Hepatocyte (in vitro differentiated cells): ENCODE measurements at regions not wholly inside any gene's neighbourhood (a gene's known extent, or its start where the extent isn't known, plus 50 kb on each side); places are given as distances from the start of the nearest gene placed in this dataset.

Experiments used
- DNase-seq: peaks from one replicate; pipeline ENCODE4 v3.0.0-alpha.2; 2016; ENCODE audit warnings: low spot score
- H2AFZ ChIP-seq: fragments of 200-600 bp; sonication (generic); 2 replicates; pipeline ENCODE4 v1.6.0; 2016; ENCODE audit warnings: antibody characterized with exemption, mild to moderate bottlenecking
- H3K27ac ChIP-seq: fragments of 200-600 bp; sonication (generic); 2 replicates; pipeline ENCODE4 v1.5.1; 2016; ENCODE audit warnings: mild to moderate bottlenecking
- H3K27me3 ChIP-seq: fragments of 200-600 bp; sonication (generic); 2 replicates; pipeline ENCODE4 v1.6.1; 2016
- H3K36me3 ChIP-seq: fragments of 200-600 bp; sonication (generic); replicated peaks from 2 replicates; pipeline ENCODE4 v1.5.1; 2016; ENCODE audit warnings: low read depth; ENCODE audit not compliant: insufficient read depth
- H3K4me1 ChIP-seq: fragments of 200-600 bp; sonication (generic); 2 replicates; pipeline ENCODE4 v1.5.1; 2016; ENCODE audit warnings: mild to moderate bottlenecking, moderate library complexity; ENCODE audit not compliant: insufficient read depth
- H3K4me2 ChIP-seq: fragments of 200-600 bp; sonication (generic); 2 replicates; pipeline ENCODE4 v1.6.0; 2016
- H3K4me3 ChIP-seq: fragments of 200-600 bp; sonication (generic); 2 replicates; pipeline ENCODE4 v1.5.1; 2016; ENCODE audit warnings: mild to moderate bottlenecking
- H3K79me2 ChIP-seq: fragments of 200-600 bp; sonication (generic); 2 replicates; pipeline ENCODE4 v1.6.0; 2017; ENCODE audit warnings: mild to moderate bottlenecking
- H3K9me2 ChIP-seq: fragments of 200-600 bp; sonication (generic); replicated peaks from 2 replicates; pipeline ENCODE4 v1.6.0; 2017; ENCODE audit warnings: mild to moderate bottlenecking; ENCODE audit not compliant: insufficient read depth
- H3K9me3 ChIP-seq: fragments of 200-600 bp; sonication (generic); 2 replicates; pipeline ENCODE4 v1.5.1; 2016; ENCODE audit warnings: low read depth, mild to moderate bottlenecking
- H4K20me1 ChIP-seq: fragments of 200-600 bp; sonication (generic); 2 replicates; pipeline ENCODE4 v1.6.0; 2016; ENCODE audit warnings: mild to moderate bottlenecking; ENCODE audit not compliant: insufficient read depth, poor library complexity, severe bottlenecking
- CTCF ChIP-seq: fragments of 200-600 bp; sonication (generic); IDR thresholded peaks from 2 replicates; pipeline ENCODE4 v1.5.1; 2016; ENCODE audit warnings: antibody characterized with exemption, mild to moderate bottlenecking; ENCODE audit not compliant: poor library complexity
- EZH2 ChIP-seq: fragments of 200-600 bp; sonication (generic); IDR thresholded peaks from 2 replicates; pipeline ENCODE4 v1.6.1; 2016; ENCODE audit warnings: antibody characterized with exemption, mild to moderate bottlenecking, borderline replicate concordance
- EZH2phosphoT487 ChIP-seq: fragments of 200-600 bp; sonication (generic); IDR thresholded peaks from one replicate; pipeline ENCODE4 v1.6.1; 2018; ENCODE audit warnings: antibody characterized with exemption, mild to moderate bottlenecking, low read depth, moderate library complexity; ENCODE audit not compliant: unreplicated experiment, severe bottlenecking
- WGBS: methylation state at CpG from one replicate; pipeline ENCODE4 v1.1.6; 2016; ENCODE audit warnings: low lambda C conversion rate; ENCODE audit errors: missing lambda C conversion rate; 5-methylcytosine and 5-hydroxymethylcytosine counted together

- peak; percentile 5 for DNase-seq
- no peaks in the 10 kb centered on the region for H3K4me1 ChIP-seq
- no peaks in the 10 kb centered on the region for H3K9me3 ChIP-seq
- H3K79me2 ChIP-seq: no peaks in the 10 kb centered on the region
- no peaks in the 10 kb centered on the region for H4K20me1 ChIP-seq
- TF ChIP-seq EZH2phosphoT487 (no peak), EZH2 (no peak), CTCF (no peak)
- no peaks in the 10 kb centered on the region for H3K9me2 ChIP-seq
- H3K4me3 ChIP-seq: no peak overlapping the region
- no peaks in the 10 kb centered on the region for H3K36me3 ChIP-seq
- H3K4me2 ChIP-seq: no peak overlapping the region
- H3K27ac ChIP-seq: no peak overlapping the region
- H2AFZ ChIP-seq: no peak overlapping the region
- H3K27me3 ChIP-seq: no peaks in the 10 kb centered on the region
- 78% methylated on average over 4 of the region's 4 CpGs for WGBS
Observed at GRCh38 chr2:41197781-41198180, 745.9 kb upstream of the SLC8A1 start.

GRCh38 chr2:41199334-41199733, 747.4 kb upstream of the SLC8A1 start:
- H3K4me3 ChIP-seq: no peak overlapping the region
- no peaks in the 10 kb centered on the region for H3K79me2 ChIP-seq
- no peaks in the 10 kb centered on the region for H4K20me1 ChIP-seq
- 90% methylated on average over 1 of the region's 1 CpG for WGBS
- no peak overlapping the region for H3K27ac ChIP-seq
- H3K27me3 ChIP-seq: no peaks in the 10 kb centered on the region
- no peaks in the 10 kb centered on the region for H3K4me1 ChIP-seq
- H3K9me2 ChIP-seq: no peaks in the 10 kb centered on the region
- no peak overlapping the region for H3K4me2 ChIP-seq
- H3K9me3 ChIP-seq: no peaks in the 10 kb centered on the region
- H2AFZ ChIP-seq: no peak overlapping the region
- TF ChIP-seq EZH2phosphoT487 (no peak), EZH2 (no peak), CTCF (no peak)
- H3K36me3 ChIP-seq: no peaks in the 10 kb centered on the region
- no peak for DNase-seq

GRCh38 chr2:41204315-41204714, 752.4 kb upstream of the SLC8A1 start:
- Histone ChIP-seq H3K9me3 (no peaks in the 10 kb centered on the region), H3K27me3 (no peaks in the 10 kb centered on the region), H3K27ac (no peak overlapping the region), H4K20me1 (no peaks in the 10 kb centered on the region), H3K36me3 (no peaks in the 10 kb centered on the region), H3K9me2 (no peaks in the 10 kb centered on the region), H3K79me2 (no peaks in the 10 kb centered on the region), H3K4me2 (no peak overlapping the region), H2AFZ (no peak overlapping the region), H3K4me3 (no peak overlapping the region), H3K4me1 (no peaks in the 10 kb centered on the region)
- DNase-seq: no peak
- TF ChIP-seq EZH2phosphoT487 (no peak), EZH2 (no peak), CTCF (no peak)
- WGBS: 66% methylated on average over 3 of the region's 3 CpGs

- Histone ChIP-seq H2AFZ (no peak overlapping the region), H3K27me3 (no peaks in the 10 kb centered on the region), H3K9me2 (no peaks in the 10 kb centered on the region), H3K4me1 (no peaks in the 10 kb centered on the region), H3K9me3 (no peaks in the 10 kb centered on the region), H3K4me3 (no peak overlapping the region), H3K79me2 (no peaks in the 10 kb centered on the region), H3K36me3 (no peaks in the 10 kb centered on the region), H3K27ac (no peak overlapping the region), H4K20me1 (no peaks in the 10 kb centered on the region), H3K4me2 (no peak overlapping the region)
- WGBS: 92% methylated on average over 1 of the region's 1 CpG
- no peak for DNase-seq
- TF ChIP-seq CTCF (no peak), EZH2 (no peak), EZH2phosphoT487 (no peak)
Observed at GRCh38 chr2:41206004-41206403, 754.1 kb upstream of the SLC8A1 start.
